ENCODE measurements at regions not wholly inside any gene's neighbourhood (a gene's known extent, or its start where the extent isn't known, plus 50 kb on each side); places are given as distances from the start of the nearest gene placed in this dataset.

DNA sequence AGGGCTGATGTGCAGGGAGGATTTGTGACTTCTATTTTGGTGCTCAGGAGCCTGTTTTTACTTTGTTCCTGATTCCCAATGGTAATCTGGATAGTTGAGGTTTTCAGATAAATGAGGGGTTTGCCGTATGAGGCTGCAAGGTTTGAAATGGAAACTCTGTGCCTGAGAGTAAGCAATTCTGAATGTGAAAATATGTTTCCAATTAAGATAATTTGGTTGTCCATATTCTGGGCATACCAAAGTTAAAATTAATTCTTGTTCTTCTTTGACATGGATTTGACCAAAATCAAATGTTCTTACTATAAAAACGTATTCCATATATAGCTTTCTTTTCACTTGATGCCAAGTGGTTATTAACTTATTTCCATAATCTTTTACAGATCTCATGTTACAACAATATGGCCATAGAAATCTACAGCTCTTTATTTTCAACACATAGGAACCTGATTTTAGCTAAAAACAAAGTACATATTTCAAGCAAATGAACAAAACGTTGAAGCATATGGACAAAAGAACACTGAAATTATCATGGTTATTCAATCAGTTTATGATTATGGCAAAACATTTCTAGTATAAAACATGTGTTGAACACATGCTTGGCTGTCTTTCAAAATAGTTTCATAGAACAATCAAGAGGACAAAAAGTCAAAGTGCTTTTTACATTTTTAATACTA lies 63.4 kb upstream of the ARHGAP28 start:
- TF ChIP-seq, protein P1, sequence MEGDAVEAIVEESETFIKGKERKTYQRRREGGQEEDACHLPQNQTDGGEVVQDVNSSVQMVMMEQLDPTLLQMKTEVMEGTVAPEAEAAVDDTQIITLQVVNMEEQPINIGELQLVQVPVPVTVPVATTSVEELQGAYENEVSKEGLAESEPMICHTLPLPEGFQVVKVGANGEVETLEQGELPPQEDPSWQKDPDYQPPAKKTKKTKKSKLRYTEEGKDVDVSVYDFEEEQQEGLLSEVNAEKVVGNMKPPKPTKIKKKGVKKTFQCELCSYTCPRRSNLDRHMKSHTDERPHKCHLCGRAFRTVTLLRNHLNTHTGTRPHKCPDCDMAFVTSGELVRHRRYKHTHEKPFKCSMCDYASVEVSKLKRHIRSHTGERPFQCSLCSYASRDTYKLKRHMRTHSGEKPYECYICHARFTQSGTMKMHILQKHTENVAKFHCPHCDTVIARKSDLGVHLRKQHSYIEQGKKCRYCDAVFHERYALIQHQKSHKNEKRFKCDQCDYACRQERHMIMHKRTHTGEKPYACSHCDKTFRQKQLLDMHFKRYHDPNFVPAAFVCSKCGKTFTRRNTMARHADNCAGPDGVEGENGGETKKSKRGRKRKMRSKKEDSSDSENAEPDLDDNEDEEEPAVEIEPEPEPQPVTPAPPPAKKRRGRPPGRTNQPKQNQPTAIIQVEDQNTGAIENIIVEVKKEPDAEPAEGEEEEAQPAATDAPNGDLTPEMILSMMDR (IDR thresholded peaks at IDR 0.05; ENCODE audit: low read length) = no peak
- no peak for TF ChIP-seq EZH2 (IDR thresholded peaks at IDR 0.05; ENCODE audit: borderline replicate concordance, low read length)

Measured in OCI-LY1 (cell line).